ENCODE measurements at regions not wholly inside any gene's neighbourhood (a gene's known extent, or its start where the extent isn't known, plus 50 kb on each side); places are given as distances from the start of the nearest gene placed in this dataset.

DNA sequence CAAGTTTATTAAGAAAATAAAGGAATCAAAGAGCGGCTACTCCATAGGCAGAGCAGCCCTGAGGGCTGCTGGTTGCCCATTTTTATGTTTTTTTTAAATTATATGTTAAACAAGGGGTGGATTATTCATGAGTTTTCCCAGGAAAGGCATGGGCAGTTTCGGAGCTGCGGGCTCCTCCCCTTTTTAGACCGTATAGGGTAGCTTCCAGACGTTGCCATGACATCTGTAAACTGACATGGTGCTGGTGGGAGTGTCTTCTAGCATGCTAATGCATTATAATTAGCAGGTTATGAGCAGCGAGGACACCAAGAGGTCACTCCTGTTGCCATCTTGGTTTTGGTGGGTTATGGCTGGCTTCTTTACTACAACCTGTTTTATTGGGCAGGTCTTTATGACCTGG is 301.8 kb downstream of the TFAP2C start:
- no peak for DNase-seq

DNA sequence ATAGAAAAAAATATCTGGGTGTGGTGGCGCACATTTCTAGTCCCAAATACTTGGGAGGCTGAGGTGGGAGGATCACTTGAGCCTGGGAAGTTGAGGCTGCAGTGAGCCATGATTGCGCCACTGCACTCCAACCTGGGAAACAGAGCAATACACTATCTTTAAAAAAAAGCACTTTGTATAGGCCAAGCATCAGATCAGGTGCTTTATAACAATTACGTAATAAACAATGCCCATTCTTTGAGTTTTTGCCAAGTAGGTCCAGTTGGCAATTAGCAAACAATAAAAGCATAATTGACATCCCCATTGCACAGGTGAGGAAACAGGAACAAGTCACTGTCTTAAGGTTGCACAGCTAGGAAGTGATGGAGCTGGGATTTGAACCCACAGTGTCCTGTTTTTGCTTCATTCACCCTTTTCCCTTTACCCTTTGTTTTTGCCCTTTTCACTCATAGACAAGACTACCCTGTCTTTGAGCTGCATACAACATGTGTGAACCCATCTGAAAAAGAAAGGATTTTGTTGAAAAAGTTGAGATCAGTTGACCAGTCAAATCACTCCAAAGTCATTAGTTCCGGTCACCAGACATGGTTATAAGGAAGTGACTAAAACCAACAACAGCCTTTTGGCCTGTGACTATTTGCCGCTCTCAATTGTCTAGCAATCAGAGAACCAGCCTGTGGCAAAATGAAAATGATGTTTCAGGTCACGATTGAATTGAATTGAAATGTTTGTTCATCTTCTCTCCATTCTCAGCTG is 303.6 kb downstream of the TFAP2C start:
- no peak for DNase-seq

DNA sequence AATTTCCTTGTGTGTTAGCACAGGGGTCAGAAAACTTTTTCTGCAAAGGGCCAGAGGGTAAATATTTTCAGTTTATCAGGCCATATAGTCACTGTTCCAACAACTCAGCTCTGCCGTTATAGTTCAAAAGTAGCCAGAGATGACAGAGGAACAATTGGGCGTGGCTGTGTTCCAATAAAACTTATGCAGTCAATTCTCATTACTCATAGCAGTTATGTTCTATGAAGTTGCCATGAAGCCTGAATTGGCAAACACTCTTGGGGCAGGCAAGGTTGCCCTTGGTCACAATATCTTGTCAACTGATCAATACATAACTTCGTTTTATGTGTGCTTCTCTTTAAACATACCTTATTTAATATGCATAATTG is 304.2 kb downstream of the TFAP2C start:
- DNase-seq, result no peak

DNA sequence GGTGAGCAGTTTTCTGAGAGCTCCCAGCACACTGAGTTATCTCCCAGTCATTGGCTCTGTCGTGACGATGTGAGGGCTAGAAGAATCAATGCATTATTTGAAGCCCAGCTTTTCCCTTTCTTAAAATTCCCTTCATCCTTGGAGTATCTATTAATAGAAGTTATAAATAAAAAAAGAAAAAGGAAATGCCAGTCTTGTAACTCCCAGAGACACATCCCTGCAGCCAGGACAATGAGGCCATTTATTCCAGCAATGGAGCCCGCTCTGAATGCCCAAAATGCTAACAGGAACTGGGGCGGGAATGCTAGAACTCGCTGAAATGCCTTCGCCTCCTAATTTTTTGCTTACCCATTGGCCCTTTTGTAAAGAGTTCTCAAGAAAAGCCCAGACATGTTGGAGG is 305.8 kb downstream of the TFAP2C start:
- no peak for DNase-seq

DNA sequence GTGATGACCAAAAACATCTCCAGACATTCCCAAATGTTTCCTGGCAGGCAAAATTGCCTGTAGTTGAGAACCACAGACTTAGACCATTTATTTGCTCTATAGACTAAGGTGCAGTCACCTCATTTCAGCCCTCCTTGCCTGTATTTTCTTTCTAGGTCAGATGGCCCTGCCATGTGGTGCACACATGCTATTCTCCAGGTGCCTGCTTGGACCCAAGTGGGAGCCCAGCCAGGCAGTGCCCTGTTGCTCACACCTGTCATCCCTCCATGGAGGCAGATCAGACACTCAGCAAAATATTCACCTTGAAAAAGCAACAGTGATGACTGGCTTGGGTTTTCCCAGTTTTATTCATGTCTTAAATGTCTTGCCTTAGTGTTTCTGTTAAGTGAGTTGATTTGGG is 311.4 kb downstream of the TFAP2C start:
- DNase-seq, result no peak

DNA sequence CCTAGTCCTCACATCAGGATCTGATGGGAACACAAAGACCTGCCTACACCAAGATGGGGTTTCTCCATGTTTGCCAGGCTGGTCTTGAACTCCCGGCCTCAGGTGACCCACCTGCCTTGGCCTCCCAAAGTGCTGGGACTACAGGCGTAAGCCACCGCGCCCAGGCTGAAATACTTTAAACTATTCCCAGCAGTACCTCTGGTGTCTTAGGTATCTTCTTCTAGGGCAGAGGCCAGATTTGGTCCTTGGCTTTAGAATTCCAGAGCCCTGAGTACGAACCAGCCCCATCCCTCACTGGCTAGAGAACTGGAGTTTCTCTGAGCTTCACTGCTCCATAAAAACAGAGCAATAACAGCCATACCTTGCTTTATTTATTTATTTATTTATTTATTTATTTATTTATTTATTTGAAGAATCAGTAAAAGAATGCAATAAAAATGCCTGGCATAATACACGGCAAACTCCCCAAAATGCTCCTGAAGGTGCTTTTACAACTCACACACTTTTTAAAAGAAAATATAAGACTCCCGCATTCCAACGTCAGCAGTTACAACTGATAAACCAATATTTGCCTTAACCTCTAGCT is 312.1 kb downstream of the TFAP2C start:
- DNase-seq, result no peak

DNA sequence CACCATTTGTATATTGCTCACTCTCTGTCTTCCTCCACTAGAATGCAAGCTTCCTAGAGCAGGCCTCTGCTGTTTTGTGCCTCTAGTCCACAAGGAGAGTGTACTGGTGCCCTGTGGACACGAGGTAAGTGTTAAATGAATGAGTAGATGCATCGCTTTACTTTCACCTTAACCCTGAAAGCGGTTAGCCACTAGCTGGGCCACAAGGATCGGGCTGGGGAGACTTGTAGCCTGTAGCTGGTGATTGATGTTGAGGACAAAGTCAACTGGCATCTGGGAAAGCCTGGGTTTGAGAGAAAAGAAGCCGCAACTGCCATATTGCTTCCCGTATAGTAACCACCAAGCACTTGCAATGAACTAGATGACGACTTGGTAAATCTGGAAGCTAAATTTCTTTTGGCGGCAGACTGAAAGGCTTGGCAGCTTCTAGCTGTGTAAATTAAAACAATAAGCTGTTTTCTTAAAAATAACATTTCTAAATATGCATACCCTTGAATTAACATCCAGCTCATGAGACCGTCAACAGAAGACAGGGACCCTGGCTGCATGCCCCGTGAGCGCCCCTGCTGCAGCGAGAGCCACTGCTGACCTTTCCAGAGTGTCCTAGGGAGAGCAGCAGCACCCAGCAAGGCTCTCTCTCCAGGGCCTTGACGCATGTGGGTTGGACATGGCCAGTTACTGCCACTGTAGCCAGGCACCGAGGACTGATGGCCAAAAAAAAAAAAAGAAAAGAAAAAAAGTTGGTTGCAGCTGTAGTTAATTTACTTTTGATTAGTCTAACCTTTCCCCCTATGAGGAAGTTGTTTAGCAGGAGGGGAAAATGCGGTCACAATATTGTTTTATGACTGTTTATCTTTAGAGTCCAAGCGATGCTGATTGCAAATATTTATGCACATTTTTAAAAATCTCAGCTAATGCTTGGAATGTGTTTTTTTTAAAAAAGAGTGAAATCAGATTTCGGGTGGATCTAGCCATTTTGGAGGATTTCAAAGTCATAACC is 315.1 kb downstream of the TFAP2C start:
- no peak for DNase-seq

DNA sequence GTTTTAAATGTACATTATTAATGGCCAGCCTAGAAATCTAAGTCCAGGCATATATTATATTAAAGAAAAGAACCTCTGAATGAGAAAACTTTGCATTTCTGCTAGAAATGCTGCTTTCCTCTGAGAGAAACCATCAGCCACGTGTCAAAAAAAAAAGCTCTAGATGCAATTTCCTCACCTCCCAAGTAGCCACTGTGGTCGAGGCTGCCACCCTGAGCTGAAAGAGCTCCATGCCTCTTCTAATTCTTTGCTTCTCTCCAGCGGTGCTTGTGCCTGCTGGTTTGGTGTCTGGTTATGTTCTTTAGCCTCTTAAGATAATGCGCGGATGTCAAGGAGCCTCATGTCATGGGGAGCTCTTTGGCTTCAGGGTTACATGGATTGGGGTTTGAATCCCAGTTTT is 316.0 kb downstream of the TFAP2C start:
- DNase-seq, result no peak

DNA sequence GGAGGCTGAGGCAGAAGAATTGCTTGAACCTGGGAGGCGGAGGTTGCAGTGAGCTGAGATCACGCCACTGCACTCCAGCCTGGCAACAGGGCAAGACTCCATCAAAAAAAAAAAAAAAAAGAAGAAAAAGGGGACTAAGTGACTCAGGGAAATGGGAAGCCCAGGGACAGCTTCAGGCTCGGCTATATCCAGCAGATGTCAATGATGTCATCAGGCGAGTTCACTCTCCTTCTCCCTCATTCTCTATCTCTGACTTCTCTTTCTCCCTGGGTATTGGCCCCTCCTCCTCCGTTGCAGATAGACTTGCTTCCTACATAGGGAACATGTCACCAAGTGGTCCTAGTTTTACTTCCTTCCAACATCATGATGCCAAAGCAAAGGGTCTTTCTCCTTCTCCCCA is 316.8 kb downstream of the TFAP2C start:
- DNase-seq, result no peak

DNA sequence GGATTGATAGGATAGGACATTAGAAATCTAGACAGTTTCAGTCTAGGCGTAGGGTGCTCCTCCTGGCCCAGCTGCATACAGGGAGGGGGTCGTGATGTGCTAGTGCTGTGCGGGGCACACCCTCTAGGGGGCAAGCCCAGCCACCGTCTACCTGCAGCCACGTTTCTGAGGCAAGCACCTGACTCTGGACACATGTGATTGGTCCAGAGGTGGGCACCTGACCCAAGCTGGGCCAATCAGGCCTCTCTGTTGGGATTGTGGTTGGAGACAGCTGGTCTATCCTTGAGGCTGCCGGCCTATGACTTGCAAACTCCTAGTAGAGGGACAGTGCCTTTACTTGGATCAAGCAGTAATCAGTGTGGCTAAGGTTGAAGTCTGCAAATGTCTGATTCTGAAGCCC is 317.1 kb downstream of the BMP7 start:
- no peak for DNase-seq

DNA sequence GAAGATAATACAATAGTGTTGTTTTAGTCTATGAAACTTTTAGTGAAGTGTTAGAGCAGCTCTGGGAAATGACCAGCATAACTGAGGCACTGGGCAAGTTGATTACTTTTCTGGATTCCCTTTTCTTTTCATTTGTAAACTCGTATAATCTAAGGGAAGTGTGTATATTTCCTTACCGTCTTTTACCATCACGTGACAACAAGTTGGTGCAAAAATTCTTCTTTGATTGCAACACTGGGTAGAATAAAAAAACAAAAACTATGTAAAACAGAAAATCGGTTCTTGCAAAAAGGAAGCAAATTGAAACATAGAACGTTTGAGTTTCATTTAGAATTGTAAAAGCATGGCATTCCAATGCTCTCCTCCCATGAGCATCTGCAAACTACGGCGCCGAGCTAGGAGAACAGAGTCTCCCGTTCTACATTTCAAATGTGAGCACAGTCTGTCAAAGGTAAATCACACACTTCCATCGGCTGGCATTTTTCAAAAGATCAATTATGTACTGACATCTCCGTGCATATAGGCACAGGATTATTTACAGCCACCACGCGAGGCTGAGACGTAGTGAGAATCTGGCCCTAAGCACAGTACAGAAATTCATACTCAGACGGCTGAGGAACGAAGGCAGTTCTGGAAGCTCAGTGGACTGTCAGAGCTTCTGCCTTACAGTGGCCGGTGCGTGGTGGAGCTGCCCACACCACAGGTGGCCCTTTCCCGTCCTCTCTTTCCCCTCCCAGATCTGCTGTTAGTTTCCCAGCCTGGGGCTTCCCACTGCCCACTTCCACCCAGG is 314.0 kb downstream of the BMP7 start:
- no peak for DNase-seq

DNA sequence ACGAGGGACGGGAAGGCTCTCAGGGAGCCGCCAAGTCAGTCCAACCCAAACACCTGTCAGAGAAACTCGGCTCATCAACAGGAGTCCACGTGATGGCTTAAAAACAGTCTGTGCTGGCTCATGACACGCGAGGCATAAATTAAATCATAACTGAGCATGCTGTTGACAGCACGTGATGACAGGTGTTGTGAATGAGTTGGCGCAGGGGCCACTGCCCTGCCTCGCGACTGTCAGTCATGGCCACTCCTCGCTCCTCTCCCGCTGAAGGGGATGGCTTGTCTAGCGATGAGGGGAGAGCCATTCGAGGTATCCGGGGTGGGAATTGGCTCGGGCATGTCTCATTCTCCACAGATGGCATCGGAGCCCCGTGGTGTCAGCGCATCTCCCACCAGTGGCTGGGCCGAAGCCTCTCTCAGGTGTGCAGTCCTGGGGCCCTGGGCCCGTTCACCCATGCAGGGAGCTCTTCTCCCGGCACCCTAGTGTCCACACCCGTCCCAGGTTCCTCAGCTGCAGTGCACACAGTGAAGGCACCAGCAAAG is 313.3 kb downstream of the BMP7 start:
- no peak for DNase-seq

DNA sequence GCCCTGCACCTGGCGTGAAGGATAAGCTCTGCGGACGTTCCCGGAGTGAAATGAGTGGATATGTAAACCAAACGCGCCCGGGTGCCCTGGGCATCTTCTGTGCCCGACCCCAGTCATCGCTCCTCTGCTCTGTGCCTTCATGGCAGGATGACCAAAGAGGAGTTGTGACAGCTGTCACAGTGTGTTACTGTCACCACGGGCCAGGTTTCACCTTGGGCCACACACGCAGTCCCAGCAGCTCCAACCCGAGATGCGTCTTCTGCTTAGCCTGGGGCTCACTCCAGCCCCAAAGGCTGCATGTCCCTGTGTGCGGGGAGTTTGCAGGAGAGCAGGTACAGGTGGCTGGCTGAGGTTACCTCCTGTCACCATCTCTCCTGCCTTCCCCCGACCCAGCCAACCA is 311.6 kb downstream of the BMP7 start:
- DNase-seq, result no peak

DNA sequence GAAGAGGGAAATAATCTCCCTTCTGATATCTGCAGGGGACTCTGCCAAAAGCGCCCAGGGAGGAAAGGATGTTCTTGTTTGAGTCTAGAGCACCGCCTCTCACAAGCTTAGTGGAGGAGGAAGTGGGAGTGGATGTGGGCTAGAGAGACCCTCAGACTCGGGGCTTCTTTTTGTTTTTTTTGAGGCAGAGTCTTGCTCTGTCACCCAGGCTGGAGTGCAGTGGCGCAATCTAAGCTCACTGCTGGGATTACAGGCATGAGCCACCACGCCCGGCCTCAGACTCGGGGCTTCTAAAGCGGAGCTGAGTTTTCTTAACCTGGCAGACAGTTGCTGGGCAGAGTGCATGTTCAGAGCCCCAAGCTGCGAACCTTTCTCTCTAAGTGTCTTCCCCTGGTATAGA is 310.8 kb downstream of the BMP7 start:
- no peak for DNase-seq

DNA sequence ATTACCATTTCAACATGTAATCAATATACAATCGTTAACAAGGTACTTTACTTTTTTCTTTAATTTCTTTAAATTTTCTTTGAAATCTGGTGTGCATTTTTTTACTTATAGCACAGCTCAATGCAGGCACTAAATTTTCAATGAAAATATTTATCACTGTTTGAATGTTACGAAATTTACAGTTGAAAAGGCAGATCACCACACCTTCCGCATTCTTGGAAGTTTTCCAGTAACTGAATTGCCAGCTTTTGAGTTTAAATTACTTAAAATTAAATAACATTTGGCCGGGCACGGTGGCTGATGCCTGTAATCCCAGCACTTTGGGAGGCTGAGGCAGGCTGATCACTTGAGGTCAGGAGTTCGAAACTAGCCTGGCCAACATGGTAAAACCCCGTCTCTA is 309.9 kb downstream of the BMP7 start:
- no peak for DNase-seq

DNA sequence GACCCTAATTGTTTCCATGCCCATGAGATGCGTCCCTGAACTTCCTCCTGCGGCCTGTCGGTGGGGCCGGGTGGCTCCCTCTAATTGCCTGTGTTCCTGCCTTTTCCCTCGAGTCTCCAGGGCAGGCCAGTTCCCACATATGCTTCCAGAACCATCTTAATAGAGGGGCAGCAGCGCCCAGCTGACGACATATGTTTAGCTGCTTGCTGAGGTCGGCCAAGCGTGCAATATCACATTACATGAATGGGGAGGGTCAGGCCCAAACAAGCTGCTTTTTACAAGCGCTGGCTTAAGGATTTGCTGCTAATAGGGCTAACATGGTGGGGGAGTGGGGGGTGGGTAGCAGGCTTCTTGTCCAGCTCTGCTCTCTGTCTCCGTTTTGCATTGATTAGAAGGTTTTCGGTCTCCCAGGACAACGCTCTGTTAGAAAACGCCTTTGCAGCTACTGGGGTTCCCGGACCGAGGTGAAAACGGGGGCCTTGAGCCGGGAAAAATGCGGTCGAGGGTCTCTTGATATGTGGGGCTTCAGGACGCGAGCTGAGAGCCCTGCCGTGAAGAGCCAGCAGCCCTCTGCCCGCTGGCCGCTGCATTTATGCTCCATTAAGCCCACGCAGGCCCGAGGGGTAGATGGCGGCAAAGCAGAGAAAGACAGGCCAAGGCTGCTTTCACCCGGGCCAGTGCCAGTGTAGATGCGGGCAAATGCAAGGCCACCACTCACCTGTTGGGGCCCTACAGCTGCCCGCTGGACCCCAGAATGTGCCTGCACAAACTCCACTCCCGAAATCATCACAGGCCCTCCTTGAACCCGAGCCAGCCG is 308.5 kb downstream of the BMP7 start:
- DNase-seq, result no peak

DNA sequence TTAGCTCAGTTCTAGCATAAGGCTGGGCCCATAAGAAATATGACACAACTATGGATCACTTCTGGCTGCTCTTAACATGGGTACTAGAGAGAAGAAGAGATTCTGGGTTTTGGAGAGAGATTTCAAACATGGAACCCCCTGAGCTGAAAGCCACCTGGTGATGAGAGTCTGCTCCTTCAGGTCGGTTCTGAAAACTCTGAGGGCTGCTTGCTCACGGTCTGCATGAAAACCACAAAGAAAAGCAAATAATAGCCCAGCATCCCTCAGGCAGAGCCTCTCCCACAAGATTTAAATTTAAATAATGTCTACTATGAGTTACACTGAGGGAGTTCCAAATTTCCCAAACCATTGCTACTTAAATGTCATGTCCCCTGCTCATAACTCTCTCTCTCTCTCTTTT is 301.5 kb downstream of the BMP7 start:
- DNase-seq, result no peak

DNA sequence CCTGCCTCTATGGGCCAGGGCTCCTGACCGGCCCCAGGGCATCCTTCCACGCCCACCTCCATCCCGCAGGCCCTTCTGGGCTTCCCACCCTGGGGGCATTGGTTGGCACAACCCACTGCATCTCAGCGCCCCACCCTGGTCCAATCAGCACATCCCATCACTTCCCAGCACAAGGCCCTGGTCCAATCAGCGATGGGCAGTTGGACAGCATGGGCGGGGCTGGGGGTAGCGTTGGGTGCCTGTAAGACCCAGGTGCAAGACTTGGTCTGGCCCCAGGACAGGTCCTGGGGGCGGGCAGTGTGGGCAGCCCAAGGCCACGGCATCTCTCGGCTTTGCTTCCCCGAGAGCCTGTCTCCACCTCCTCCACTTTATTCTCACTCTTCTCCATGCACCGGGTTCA is 298.5 kb downstream of the BMP7 start:
- no peak for DNase-seq

DNA sequence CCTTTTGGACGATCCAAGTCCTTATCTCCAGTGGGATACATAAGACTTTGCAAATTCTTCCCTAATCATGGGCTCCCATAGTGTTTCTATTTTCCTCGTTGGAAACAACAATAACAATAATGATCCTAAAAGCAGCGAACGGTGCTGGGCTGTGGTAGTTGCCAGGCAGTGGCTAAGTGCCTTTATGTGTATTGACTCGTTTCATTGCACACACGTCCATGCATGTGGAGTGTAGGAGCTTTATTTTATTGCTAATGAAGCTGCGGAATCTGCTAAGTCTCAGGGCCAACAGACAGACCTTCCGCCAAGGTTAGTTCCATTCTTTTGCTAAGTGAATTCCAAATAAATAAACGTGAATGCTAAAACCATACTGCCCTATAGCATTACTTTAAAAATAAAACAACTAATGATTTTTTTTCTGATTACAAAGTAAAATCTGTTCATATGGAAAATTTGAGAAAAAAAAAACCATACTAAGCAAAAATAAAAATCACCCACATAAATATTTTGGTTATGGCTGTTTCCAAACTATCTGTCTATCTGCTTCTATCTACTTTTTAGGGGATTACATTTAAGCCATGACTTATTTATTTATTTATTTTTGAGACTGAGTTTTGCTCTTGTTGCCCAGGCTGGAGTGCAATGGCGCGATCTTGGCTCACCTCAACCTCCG is 297.9 kb downstream of the BMP7 start:
- no peak for DNase-seq

DNA sequence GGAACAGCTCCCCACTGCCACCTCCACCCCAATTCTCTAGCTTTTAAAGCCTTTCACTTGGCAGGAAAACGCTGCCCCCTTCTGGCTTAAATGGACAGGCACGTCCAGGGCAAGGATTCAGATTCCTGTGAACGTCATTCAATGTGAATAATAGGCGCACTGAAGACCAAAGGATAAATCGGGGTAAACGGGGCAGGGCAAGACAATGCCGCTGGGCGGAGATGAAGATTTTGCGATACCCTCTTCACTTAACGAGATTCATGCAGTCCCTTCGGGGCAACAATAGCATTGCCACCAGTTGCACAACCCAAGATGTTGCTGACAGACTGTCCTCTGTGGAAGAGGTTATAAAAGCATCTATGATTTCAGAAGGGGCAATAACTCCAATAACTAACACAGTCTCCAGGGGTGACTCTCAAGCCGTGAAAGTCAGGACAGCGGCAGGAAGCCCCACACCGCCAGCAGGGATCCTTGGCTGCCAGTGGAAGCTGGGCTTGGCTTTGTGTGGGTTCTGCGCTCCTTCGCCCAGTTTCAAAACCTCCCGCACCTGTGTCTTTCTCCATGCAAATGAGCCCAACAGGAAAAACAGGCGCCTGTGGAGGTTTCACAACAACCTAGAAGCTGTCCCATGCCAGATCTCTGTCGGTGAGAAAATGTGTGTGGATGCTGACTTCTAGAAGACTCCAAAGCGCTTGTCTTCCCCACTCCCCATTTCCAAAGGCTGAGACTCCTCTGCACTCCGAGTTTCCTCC is 291.8 kb downstream of the BMP7 start:
- no peak for DNase-seq

DNA sequence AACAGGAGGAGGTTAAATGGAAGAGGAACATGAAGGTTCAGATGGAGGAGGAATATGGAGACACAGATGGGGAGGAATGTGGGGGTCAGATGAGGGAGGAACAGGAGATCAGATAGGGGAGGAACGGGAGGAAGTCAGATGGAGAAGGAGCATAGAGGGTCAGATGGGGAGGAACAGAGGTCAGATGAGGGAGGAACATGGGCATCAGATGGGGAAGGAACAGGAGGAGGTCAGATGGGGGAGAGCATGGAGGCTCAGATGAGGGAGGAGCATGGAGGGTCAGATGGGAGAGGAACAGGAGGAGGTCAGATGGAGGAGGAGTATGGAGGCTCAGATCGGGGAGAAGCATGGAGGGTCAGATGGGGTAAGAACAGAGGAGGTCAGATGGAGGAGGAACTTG is 290.6 kb downstream of the BMP7 start:
- no peak for DNase-seq

Data from CD4-positive, alpha-beta T cell treated with Interleukin-15 for 1 hour (primary cell).